ENCODE measurements at regions not wholly inside any gene's neighbourhood (a gene's known extent, or its start where the extent isn't known, plus 50 kb on each side); places are given as distances from the start of the nearest gene placed in this dataset.

- TF ChIP-seq CTCF (IDR thresholded peaks at IDR 0.05): no peak
- no peak for TF ChIP-seq POLR2A (IDR thresholded peaks at IDR 0.05)
Observed at GRCh38 chr5:116374434-116374852, 200.2 kb downstream of the SEMA6A start.
